ENCODE measurements at regions not wholly inside any gene's neighbourhood (a gene's known extent, or its start where the extent isn't known, plus 50 kb on each side); places are given as distances from the start of the nearest gene placed in this dataset.

DNA sequence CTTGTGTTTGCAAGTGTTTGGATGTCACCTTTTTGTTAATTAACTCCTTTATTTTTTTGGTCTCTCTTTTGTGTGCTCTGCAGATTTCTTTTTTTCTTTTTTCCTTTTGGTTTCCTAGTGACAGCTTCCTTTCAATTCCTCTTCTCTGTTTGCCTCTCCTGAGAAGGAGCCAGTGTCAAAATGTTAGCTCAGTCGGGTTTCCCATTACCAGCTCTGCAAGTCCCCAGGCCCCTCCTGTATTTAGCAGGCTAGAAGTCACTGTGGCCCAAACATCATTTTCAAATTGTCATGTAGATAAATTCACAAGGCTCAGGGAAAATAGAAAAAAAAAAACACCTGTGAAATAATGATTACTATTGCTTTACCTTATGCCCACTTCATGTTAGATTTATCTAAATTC is 1621.6 kb downstream of the CDH8 start:
- TF ChIP-seq EZH2 (IDR thresholded peaks at IDR 0.05; ENCODE audit: borderline replicate concordance, low read length) = no peak
- TF ChIP-seq, protein P1, sequence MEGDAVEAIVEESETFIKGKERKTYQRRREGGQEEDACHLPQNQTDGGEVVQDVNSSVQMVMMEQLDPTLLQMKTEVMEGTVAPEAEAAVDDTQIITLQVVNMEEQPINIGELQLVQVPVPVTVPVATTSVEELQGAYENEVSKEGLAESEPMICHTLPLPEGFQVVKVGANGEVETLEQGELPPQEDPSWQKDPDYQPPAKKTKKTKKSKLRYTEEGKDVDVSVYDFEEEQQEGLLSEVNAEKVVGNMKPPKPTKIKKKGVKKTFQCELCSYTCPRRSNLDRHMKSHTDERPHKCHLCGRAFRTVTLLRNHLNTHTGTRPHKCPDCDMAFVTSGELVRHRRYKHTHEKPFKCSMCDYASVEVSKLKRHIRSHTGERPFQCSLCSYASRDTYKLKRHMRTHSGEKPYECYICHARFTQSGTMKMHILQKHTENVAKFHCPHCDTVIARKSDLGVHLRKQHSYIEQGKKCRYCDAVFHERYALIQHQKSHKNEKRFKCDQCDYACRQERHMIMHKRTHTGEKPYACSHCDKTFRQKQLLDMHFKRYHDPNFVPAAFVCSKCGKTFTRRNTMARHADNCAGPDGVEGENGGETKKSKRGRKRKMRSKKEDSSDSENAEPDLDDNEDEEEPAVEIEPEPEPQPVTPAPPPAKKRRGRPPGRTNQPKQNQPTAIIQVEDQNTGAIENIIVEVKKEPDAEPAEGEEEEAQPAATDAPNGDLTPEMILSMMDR (conservative IDR thresholded peaks at IDR 0.05 in 1 of 2, IDR thresholded peaks at IDR 0.05 in 1 of 2; ENCODE audit: extremely low read depth in 1 of 2, insufficient read depth in 1 of 2, low read depth in 1 of 2, low read length in 2 of 2) = no peak
